ENCODE measurements at regions not wholly inside any gene's neighbourhood (a gene's known extent, or its start where the extent isn't known, plus 50 kb on each side); places are given as distances from the start of the nearest gene placed in this dataset.
"Not testable (repeated sequence)": the region's sequence is repeated elsewhere in the genome, so short reads cannot be mapped to it uniquely, and the experiment has no call there.

DNA sequence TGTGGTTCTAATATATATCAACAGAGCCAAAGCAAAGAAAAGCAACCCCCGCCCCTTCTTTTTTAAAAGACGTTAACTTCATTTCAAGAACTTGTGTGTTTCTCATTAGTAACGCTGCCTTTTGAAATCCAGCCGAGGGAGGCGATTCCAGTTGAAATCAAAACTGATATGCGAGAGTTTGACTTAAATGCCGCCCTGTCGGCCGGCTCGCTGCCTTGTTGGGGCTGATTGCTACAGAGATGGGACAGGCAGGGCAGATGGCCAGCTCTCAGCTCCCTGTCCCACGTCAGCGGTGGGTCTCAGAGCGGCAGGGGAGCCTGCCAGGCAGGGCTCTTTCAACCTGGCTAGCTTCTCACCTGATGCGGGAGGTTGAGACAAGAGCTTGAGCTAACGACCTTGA, 51.9 kb upstream of the ALX4 start:
- no peaks in the 10 kb centered on the region for H3K9me3 ChIP-seq (ENCODE audit: insufficient read depth, low read depth, low read length)
- H3K4me1 ChIP-seq (ENCODE audit: insufficient read depth, low read length): no peaks in the 10 kb centered on the region
- no peaks in the 10 kb centered on the region for H3K36me3 ChIP-seq (ENCODE audit: insufficient read depth, low read depth, low read length)
- H3K27ac ChIP-seq (ENCODE audit: low read length): no peak overlapping the region
- H3K4me3 ChIP-seq (ENCODE audit: low read length): no peak overlapping the region
- no peak overlapping the region for H3K9ac ChIP-seq (ENCODE audit: low read depth, low read length)
- H3K27me3 ChIP-seq (ENCODE audit: insufficient read depth, low read length): no peaks in the 10 kb centered on the region

DNA sequence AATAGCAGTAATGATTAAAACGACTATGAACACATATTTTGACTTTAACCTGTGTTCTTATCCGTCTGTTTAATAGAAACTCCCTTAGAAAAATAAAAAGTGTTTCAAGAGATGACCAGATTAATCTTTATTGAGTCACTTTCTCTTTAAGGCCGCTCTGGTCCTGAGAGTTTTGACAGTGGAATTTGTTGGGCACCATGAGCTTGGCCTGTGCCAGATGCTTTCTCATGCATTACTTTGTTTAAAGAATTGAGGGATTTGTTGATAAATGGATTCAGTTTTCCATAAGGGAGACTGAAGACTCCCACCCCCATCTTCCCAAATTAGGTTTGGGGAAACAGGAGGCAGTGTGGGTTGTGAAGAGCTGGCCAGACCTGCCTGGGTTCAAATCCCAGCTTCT, 53.2 kb upstream of the ALX4 start:
- H3K9me3 ChIP-seq (ENCODE audit: insufficient read depth, low read depth, low read length): no peaks in the 10 kb centered on the region
- peaks cover 5% of the 10 kb centered on the region; the same call in 1 of the 2 replicates for H3K4me1 ChIP-seq (ENCODE audit: insufficient read depth, low read length)
- no peak overlapping the region for H3K9ac ChIP-seq (ENCODE audit: low read depth, low read length)
- H3K27ac ChIP-seq (ENCODE audit: low read length): no peak overlapping the region
- H3K27me3 ChIP-seq (ENCODE audit: insufficient read depth, low read length): no peaks in the 10 kb centered on the region
- no peaks in the 10 kb centered on the region for H3K36me3 ChIP-seq (ENCODE audit: insufficient read depth, low read depth, low read length)
- no peak overlapping the region for H3K4me3 ChIP-seq (ENCODE audit: low read length)

DNA sequence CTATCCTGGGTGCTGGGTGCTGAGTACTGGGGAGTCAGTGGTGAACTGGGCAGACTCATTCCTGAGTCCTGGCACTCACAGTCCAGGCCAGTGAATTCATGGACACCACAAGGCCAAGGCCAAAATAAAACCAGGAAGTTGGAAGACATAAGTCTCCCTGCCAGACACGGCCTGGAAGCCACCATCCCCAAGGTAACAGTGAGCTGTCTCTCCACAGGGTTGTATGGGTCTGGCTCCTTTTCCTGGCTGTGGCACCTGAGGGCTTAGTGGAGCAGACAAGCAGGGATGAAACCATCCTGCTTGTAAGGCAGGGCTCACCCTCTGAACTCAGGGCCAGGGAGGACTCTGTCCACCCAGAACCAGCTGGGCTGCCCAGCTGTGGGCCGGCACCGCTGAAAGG, 54.7 kb upstream of the ALX4 start:
- H3K27ac ChIP-seq (ENCODE audit: low read length): no peak overlapping the region
- H3K27me3 ChIP-seq (ENCODE audit: insufficient read depth, low read length): no peaks in the 10 kb centered on the region
- no peak overlapping the region for H3K4me3 ChIP-seq (ENCODE audit: low read length)
- H3K36me3 ChIP-seq (ENCODE audit: insufficient read depth, low read depth, low read length): no peaks in the 10 kb centered on the region
- peaks cover 5% of the 10 kb centered on the region; the same call in 1 of the 2 replicates for H3K4me1 ChIP-seq (ENCODE audit: insufficient read depth, low read length)
- no peak overlapping the region for H3K9ac ChIP-seq (ENCODE audit: low read depth, low read length)
- no peaks in the 10 kb centered on the region for H3K9me3 ChIP-seq (ENCODE audit: insufficient read depth, low read depth, low read length)

DNA sequence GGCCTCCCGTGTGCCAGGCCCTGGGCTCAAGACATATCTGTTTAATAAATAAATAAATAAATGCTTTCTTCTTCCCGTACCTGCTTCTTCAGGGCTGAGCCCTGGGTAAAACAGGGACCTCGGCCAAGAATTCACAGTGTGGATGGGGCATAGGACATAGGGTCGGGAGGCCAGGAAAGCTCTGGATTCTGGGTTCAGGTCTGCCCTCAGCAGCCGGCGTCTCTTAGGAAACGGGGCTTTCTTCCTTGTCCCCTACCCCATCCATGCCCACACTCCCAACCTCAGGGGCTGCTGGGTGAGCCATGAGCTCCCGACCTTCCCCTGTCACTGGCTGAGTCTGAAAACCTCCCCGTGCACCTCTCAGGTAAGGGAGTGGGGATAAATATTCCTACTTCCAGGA, 55.7 kb upstream of the ALX4 start:
- Histone ChIP-seq H3K9ac (ENCODE audit: low read depth, low read length) (no peak overlapping the region), H3K4me1 (ENCODE audit: insufficient read depth, low read length) (peaks cover 5% of the 10 kb centered on the region; the same call in 1 of the 2 replicates), H3K9me3 (ENCODE audit: insufficient read depth, low read depth, low read length) (no peaks in the 10 kb centered on the region), H3K27me3 (ENCODE audit: insufficient read depth, low read length) (no peaks in the 10 kb centered on the region), H3K27ac (ENCODE audit: low read length) (no peak overlapping the region), H3K36me3 (ENCODE audit: insufficient read depth, low read depth, low read length) (no peaks in the 10 kb centered on the region), H3K4me3 (ENCODE audit: low read length) (no peak overlapping the region)

DNA sequence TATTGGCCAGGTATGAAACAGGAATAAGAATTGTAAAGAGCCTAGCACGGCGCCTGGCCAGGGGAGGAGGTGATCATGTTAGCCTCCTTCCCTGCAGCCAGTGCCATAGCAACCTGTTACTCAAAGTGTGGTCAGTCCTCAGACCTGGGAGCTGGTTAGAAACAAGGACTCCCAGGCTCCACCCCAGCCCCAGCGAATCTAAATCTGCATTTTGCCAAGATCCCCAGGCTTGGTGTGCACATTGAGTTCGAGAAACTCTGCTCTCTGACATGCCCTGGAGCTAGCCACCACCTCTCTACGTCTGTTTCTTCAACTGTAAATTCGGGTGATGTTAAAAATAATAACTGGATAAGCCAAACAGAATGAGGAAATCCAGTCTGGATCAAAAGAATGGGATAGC, 56.1 kb upstream of the ALX4 start:
- no peaks in the 10 kb centered on the region for H3K27me3 ChIP-seq (ENCODE audit: insufficient read depth, low read length)
- no peak overlapping the region for H3K9ac ChIP-seq (ENCODE audit: low read depth, low read length)
- no peaks in the 10 kb centered on the region for H3K36me3 ChIP-seq (ENCODE audit: insufficient read depth, low read depth, low read length)
- no peak overlapping the region for H3K4me3 ChIP-seq (ENCODE audit: low read length)
- H3K9me3 ChIP-seq (ENCODE audit: insufficient read depth, low read depth, low read length): no peaks in the 10 kb centered on the region
- no peak overlapping the region for H3K27ac ChIP-seq (ENCODE audit: low read length)
- H3K4me1 ChIP-seq (ENCODE audit: insufficient read depth, low read length): peaks cover 5% of the 10 kb centered on the region; the same call in 1 of the 2 replicates

DNA sequence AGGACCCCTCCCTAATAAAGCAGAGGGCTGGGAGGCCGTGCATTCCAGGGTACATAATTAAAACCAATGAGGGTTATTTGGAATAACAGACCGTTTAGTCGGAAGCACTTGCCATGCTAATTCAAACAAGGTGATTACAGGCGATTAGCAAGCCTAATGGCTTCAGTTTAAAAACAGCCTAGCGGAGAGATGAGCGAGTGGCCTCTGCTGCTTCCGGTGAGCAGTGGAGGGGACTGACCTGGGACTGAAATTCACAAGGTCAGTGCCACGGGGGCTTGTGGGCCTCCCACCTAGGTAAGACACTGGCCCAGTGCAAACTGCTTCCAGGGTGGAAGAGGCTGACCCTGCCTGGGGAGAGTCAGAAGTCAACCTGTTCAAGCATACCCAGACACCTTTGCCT, 56.8 kb upstream of the ALX4 start:
- peaks cover 5% of the 10 kb centered on the region; the same call in 1 of the 2 replicates for H3K4me1 ChIP-seq (ENCODE audit: insufficient read depth, low read length)
- H3K9me3 ChIP-seq (ENCODE audit: insufficient read depth, low read depth, low read length): no peaks in the 10 kb centered on the region
- no peak overlapping the region for H3K9ac ChIP-seq (ENCODE audit: low read depth, low read length)
- H3K4me3 ChIP-seq (ENCODE audit: low read length): no peak overlapping the region
- H3K36me3 ChIP-seq (ENCODE audit: insufficient read depth, low read depth, low read length): no peaks in the 10 kb centered on the region
- no peak overlapping the region for H3K27ac ChIP-seq (ENCODE audit: low read length)
- H3K27me3 ChIP-seq (ENCODE audit: insufficient read depth, low read length): no peaks in the 10 kb centered on the region

DNA sequence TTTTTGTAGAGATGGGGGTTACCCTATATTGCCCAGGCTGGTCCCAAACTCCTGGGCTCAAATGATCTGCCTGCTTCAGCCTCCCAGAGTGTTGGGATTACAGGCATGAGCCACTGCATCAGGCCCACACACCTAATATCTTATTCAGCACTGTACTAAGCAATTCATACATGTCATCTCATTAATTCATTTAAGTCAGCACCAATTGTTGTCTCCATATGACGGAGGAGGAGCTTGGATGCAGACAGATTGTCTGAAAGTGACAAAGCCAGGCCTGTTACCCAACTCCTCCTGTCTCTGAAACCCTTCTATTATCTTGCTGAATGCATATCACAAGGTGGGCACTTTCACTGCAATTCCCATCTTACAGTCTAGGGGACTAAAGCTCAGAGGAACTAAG, 57.5 kb upstream of the ALX4 start:
- no peak overlapping the region for H3K4me3 ChIP-seq (ENCODE audit: low read length)
- no peak overlapping the region for H3K27ac ChIP-seq (ENCODE audit: low read length)
- no peaks in the 10 kb centered on the region for H3K36me3 ChIP-seq (ENCODE audit: insufficient read depth, low read depth, low read length)
- no peaks in the 10 kb centered on the region for H3K27me3 ChIP-seq (ENCODE audit: insufficient read depth, low read length)
- H3K4me1 ChIP-seq (ENCODE audit: insufficient read depth, low read length): peaks cover 5% of the 10 kb centered on the region; the same call in 1 of the 2 replicates
- no peaks in the 10 kb centered on the region for H3K9me3 ChIP-seq (ENCODE audit: insufficient read depth, low read depth, low read length)
- H3K9ac ChIP-seq (ENCODE audit: low read depth, low read length): no peak overlapping the region

DNA sequence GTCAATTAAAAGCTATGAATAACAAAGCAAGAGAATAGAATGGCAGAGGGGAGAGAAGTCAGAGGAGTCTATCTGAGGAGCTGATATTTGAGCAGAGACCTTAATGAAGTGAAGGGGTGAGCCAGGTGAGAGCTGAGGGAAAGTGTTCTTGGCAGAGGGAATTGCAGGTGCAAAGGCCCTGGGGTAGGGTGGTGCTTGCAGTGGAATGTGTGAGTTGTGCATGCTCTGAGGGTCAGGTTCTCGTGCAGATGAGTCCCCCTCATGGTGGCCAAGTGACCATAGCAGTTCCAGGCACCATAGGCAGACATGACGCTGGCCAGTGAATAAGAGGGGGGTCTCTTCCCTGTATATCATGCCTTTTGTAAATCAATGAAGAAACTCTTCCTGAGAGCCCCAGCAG, 58.9 kb upstream of the ALX4 start:
- H3K27me3 ChIP-seq (ENCODE audit: insufficient read depth, low read length): 0 out of 2 replicates have a peak, but pooled peaks cover under 1% of the 10 kb centered on the region

DNA sequence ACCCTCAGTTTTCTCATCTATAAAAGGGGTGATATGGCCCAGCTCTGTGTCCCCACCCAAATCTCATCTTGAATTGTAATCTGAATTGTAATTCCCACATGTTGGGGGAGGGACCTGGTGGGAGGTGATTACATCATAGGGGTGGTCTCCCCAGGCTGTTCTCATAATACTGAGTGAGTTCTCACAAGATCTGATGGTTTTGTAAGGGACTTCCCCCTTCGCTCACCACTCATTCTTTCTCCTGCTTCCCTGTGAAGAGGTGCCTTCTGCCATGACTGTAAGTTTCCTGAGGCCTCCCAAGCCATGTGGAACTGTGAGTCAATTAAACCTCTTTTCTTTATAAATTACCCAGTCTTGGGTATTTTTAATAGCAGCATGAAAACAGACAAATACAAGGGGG, 61.1 kb upstream of the ALX4 start:
- H3K9me3 ChIP-seq (ENCODE audit: insufficient read depth, low read depth, low read length); H3K27ac ChIP-seq (ENCODE audit: low read length); H3K36me3 ChIP-seq (ENCODE audit: insufficient read depth, low read depth, low read length); H3K4me1 ChIP-seq (ENCODE audit: insufficient read depth, low read length); H3K27me3 ChIP-seq (ENCODE audit: insufficient read depth, low read length); H3K9ac ChIP-seq (ENCODE audit: low read depth, low read length); H3K4me3 ChIP-seq (ENCODE audit: low read length): not testable (repeated sequence)

More for the DNA sequence above, 58.9 kb upstream of the ALX4 start:
- no peak overlapping the region for H3K27ac ChIP-seq (ENCODE audit: low read length)
- no peak overlapping the region for H3K9ac ChIP-seq (ENCODE audit: low read depth, low read length)
- H3K4me1 ChIP-seq (ENCODE audit: insufficient read depth, low read length): peaks cover 5% of the 10 kb centered on the region; the same call in 1 of the 2 replicates
- no peak overlapping the region for H3K4me3 ChIP-seq (ENCODE audit: low read length)
- no peaks in the 10 kb centered on the region for H3K9me3 ChIP-seq (ENCODE audit: insufficient read depth, low read depth, low read length)
- no peaks in the 10 kb centered on the region for H3K36me3 ChIP-seq (ENCODE audit: insufficient read depth, low read depth, low read length)

DNA sequence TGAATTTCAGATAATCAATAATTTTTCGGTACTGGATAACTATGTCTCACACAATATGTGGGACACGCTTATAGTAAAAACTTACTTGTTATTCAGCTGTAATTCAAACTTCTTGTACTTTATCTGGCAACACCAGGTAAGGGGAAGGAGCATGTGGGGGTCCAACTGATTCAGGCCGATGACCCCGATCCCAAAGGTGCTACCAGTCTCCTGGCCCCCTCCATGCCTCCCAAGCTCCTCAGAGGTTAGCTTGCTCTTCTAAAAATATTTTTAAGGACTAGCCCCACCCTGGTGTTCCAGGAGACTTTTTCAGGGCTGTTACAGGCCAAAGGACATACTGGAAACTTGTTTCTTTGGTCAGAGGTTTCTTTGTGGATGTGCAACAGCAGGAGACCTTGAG, 61.8 kb upstream of the ALX4 start:
- H3K9me3 ChIP-seq (ENCODE audit: insufficient read depth, low read depth, low read length): no peaks in the 10 kb centered on the region
- no peaks in the 10 kb centered on the region for H3K36me3 ChIP-seq (ENCODE audit: insufficient read depth, low read depth, low read length)
- no peak overlapping the region for H3K27ac ChIP-seq (ENCODE audit: low read length)
- 0 out of 2 replicates have a peak, but pooled peaks cover 7% of the 10 kb centered on the region for H3K27me3 ChIP-seq (ENCODE audit: insufficient read depth, low read length)
- H3K4me3 ChIP-seq (ENCODE audit: low read length): no peak overlapping the region
- H3K9ac ChIP-seq (ENCODE audit: low read depth, low read length): no peak overlapping the region
- H3K4me1 ChIP-seq (ENCODE audit: insufficient read depth, low read length): peaks cover 5% of the 10 kb centered on the region; the same call in 1 of the 2 replicates

DNA sequence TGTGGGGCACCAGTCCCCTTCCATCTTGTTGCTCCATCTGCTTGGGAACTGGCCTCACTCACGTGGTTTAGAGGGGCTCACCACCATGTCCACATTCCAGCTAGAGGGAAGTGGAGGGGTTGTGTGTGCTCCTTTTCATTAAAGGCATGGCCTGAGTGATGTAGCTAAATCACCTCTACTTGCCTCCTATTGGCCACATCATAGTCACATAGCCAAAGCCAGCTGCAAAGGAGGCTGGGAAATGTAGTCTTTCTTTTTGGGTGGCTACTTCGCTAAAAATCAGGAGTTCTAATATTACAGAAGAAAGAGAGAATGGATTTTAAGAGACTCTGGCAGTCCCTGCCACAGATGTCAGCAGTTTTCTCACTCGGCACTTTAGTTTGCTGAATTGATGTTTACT, 63.0 kb upstream of the ALX4 start:
- Histone ChIP-seq H3K36me3 (ENCODE audit: insufficient read depth, low read depth, low read length) (no peaks in the 10 kb centered on the region), H3K4me1 (ENCODE audit: insufficient read depth, low read length) (no peaks in the 10 kb centered on the region), H3K9ac (ENCODE audit: low read depth, low read length) (no peak overlapping the region), H3K27me3 (ENCODE audit: insufficient read depth, low read length) (0 out of 2 replicates have a peak, but pooled peaks cover 7% of the 10 kb centered on the region), H3K9me3 (ENCODE audit: insufficient read depth, low read depth, low read length) (no peaks in the 10 kb centered on the region), H3K4me3 (ENCODE audit: low read length) (no peak overlapping the region), H3K27ac (ENCODE audit: low read length) (no peak overlapping the region)

DNA sequence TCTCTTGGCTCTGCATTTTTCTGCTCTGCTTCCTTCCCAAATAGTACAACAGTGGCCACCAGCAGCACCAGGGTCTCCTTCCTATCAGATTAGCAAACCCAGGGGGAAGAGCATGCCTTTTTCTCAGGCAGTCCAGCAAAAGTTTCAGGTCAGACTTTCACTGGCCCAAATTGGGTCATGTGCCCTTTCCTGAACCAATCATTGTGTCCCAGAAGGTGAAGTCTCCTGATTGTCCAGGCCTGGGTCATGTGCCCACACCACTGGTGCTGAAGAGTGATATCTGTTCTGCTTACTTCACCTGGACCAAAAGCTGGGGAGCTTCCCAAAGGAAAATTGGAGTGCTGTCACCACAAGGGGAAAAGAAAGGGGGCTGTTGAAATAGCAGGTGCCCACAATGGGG, 64.1 kb upstream of the ALX4 start:
- H3K36me3 ChIP-seq (ENCODE audit: insufficient read depth, low read depth, low read length): no peaks in the 10 kb centered on the region
- no peaks in the 10 kb centered on the region for H3K4me1 ChIP-seq (ENCODE audit: insufficient read depth, low read length)
- 0 out of 2 replicates have a peak, but pooled peaks cover 7% of the 10 kb centered on the region for H3K27me3 ChIP-seq (ENCODE audit: insufficient read depth, low read length)
- H3K9ac ChIP-seq (ENCODE audit: low read depth, low read length): no peak overlapping the region
- no peak overlapping the region for H3K27ac ChIP-seq (ENCODE audit: low read length)
- no peak overlapping the region for H3K4me3 ChIP-seq (ENCODE audit: low read length)
- H3K9me3 ChIP-seq (ENCODE audit: insufficient read depth, low read depth, low read length): no peaks in the 10 kb centered on the region
